ENCODE measurements at regions not wholly inside any gene's neighbourhood (a gene's known extent, or its start where the extent isn't known, plus 50 kb on each side); places are given as distances from the start of the nearest gene placed in this dataset.

DNA sequence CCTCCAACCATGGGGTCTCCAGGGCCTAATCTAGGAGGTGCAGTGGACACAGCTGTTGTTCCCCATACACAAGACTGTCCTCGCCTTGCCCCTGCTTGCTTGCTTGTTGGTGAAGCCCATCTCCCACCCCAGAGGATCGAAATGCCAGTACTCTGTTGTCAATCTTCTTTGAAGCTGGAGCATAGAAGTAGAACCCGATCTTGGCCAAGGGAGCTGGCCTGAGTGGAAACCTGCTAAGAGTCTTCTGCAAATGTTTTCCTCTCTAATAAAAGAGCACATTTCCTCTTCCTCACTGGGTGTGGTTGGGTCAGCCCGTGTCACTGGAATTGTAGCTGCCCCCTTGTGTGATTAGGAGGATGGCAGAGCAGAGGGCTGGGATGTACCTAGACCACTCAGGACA is 85.4 kb downstream of the HES1 start:
- H3K4me3 ChIP-seq, result no peak overlapping the region
- TF ChIP-seq POLR2A (IDR thresholded peaks at IDR 0.05), result no peak
- TF ChIP-seq, protein P1, sequence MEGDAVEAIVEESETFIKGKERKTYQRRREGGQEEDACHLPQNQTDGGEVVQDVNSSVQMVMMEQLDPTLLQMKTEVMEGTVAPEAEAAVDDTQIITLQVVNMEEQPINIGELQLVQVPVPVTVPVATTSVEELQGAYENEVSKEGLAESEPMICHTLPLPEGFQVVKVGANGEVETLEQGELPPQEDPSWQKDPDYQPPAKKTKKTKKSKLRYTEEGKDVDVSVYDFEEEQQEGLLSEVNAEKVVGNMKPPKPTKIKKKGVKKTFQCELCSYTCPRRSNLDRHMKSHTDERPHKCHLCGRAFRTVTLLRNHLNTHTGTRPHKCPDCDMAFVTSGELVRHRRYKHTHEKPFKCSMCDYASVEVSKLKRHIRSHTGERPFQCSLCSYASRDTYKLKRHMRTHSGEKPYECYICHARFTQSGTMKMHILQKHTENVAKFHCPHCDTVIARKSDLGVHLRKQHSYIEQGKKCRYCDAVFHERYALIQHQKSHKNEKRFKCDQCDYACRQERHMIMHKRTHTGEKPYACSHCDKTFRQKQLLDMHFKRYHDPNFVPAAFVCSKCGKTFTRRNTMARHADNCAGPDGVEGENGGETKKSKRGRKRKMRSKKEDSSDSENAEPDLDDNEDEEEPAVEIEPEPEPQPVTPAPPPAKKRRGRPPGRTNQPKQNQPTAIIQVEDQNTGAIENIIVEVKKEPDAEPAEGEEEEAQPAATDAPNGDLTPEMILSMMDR (IDR thresholded peaks at IDR 0.05), result no peak

DNA sequence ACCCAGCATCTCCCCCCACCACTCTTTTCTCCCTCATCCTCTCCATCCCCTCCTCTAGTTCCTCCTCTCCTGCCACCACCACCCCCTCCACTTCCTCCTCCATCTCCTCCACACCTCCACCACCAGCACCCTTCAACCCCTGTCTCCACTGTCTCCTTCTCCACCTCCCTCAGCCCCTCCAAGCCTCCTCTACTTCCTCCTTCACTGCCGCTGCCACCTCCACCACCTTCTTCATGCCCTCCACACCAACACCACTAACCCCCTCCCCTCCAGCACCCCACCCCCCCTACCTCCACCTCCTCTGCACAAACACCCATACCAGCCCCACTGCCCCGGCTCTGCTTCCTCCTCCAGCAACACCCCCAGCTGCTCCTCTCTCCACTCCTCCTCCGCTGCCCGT is 88.0 kb downstream of the HES1 start:
- no peak overlapping the region for H3K27ac ChIP-seq
- DNase-seq, result no peak
- no peaks in the 10 kb centered on the region for H3K9me3 ChIP-seq
- H3K4me3 ChIP-seq, result no peak overlapping the region
- TF ChIP-seq, protein P1 (IDR thresholded peaks at IDR 0.05), result no peak
- TF ChIP-seq POLR2A (IDR thresholded peaks at IDR 0.05), result no peak
- no peaks in the 10 kb centered on the region for H3K27me3 ChIP-seq
- no peaks in the 10 kb centered on the region for H3K36me3 ChIP-seq
- H3K4me1 ChIP-seq, result peaks cover 0 to 11% (median 0%) of the 10 kb centered on the region in 4 donors

More for the DNA sequence above, 85.4 kb downstream of the HES1 start:
- Histone ChIP-seq H3K4me1 (peaks cover 0 to 11% (median 0%) of the 10 kb centered on the region in 4 donors), H3K27me3 (no peaks in the 10 kb centered on the region), H3K36me3 (no peaks in the 10 kb centered on the region), H3K9me3 (no peaks in the 10 kb centered on the region), H3K27ac (no peak overlapping the region)
- no peak for DNase-seq

DNA sequence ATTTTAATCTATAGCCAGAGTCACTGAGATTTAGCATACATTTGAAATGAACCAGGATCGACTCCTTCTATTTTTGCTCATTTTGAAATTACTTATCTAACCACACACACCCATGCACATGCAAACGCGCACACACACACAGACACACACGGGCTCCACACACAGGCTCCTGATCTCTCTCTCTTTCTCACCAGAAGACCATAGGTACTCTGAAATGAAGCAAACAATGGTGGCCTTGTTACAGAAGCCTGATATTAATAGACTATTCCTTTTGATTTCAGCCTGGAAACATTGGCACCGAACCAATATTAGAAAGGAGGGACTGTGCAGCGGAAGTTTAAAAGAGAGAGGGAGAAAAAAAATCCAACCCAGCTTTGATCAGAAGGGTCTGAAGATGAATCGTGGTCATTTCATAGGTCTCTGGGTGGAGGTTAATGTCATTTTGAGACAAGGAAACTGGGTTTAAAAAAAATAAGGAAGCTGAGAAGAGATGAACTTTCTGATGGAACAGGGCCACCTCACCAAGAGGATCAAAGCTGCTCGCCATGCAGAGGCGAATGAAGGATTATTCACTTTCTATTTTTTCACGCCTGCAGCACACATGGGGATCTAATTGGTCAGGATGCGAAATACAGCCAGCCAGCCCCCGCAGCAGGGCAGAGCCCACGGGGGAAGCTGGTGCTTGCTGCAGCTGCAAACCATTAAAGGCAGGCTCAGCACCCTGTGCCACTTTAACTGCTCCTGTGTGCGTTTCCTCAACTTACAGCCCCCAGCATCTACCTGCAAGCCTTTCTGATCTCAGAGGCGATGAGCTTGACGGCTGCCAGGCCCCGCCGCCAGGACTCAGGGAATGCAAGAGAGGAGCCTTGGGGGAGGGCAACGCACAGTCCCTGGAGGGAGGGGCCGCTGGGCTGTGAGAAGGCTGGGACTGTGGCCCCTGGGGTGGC is 88.8 kb downstream of the HES1 start:
- DNase-seq, result no peak
- Histone ChIP-seq H3K27me3 (no peaks in the 10 kb centered on the region), H3K9me3 (no peaks in the 10 kb centered on the region), H3K27ac (no peak overlapping the region), H3K4me1 (peaks cover 0 to 11% (median 0%) of the 10 kb centered on the region in 4 donors), H3K36me3 (no peaks in the 10 kb centered on the region), H3K4me3 (no peak overlapping the region)
- TF ChIP-seq POLR2A (IDR thresholded peaks at IDR 0.05), result no peak
- TF ChIP-seq, protein P1 (IDR thresholded peaks at IDR 0.05), result no peak

DNA sequence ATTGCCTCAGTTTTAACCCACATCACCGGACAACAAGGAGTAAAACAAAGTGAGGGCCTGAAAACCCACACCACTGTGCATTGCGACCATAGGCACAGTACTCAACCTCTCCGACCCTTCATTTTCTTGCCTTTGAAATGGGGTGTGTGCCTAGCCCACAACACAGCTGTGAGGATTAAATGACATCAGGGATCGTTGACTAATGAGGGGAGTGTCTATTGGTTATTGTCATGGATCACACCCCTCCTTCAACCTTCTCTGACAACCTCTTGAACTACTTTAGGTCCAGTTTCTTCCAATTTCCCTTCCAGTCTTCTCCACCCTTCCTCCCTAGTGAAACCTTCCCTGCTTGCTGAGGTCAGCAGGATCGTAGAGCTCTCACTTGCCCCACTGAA is 89.5 kb downstream of the HES1 start:
- no peak overlapping the region for H3K27ac ChIP-seq
- H3K36me3 ChIP-seq, result no peaks in the 10 kb centered on the region
- H3K4me3 ChIP-seq, result no peak overlapping the region
- no peaks in the 10 kb centered on the region for H3K9me3 ChIP-seq
- peaks cover 0 to 11% (median 0%) of the 10 kb centered on the region in 4 donors for H3K4me1 ChIP-seq
- H3K27me3 ChIP-seq, result no peaks in the 10 kb centered on the region
- TF ChIP-seq POLR2A (IDR thresholded peaks at IDR 0.05), result no peak
- TF ChIP-seq, protein P1 (IDR thresholded peaks at IDR 0.05), result no peak
- DNase-seq, result no peak

DNA sequence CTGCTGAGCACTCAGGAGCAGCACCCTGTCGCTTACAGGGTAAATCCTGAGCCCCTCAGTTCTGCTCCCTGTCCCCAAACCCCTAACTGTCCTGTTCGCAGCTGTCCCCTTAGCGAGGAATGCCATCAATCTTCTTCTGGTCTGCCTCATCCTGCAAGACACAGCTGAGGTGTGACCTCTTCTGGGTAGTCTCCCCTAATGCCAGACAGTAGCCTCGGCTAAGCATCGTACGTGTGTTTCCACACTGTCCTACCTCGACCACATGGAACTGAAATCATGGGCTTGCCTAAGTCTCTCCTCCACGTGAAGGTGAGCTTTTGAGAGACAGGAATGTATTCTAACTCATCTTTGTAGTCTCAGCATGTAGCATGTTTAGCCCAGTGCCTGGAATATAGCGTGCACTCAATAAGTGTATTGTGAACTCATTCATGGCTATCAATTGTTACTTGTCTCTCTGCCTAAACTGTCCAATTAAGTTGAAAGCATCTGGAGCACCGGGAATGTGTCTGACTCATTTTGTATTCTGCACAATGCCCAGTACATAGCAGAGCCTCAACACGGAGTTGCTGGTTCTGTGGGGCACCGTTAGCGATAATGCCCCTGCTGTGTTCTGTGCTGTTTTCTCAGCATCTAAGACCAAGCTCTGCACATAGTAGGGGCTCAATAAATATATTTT is 90.2 kb downstream of the HES1 start:
- Histone ChIP-seq H3K4me1 (peaks cover 0 to 11% (median 0%) of the 10 kb centered on the region in 4 donors), H3K27ac (no peak overlapping the region), H3K4me3 (no peak overlapping the region), H3K27me3 (no peaks in the 10 kb centered on the region), H3K9me3 (no peaks in the 10 kb centered on the region), H3K36me3 (no peaks in the 10 kb centered on the region)
- no peak for DNase-seq
- TF ChIP-seq, protein P1 (IDR thresholded peaks at IDR 0.05), result no peak
- no peak for TF ChIP-seq POLR2A (IDR thresholded peaks at IDR 0.05)
